NCI-H460 (cell line): ENCODE measurements at regions not wholly inside any gene's neighbourhood (a gene's known extent, or its start where the extent isn't known, plus 50 kb on each side); places are given as distances from the start of the nearest gene placed in this dataset.
"Not testable (repeated sequence)": the region's sequence is repeated elsewhere in the genome, so short reads cannot be mapped to it uniquely, and the experiment has no call there.

Experiments used
- DNase-seq: peaks from one replicate; pipeline ENCODE4 v3.0.0-alpha.2; 2016; ENCODE audit warnings: low read depth; ENCODE audit errors: extremely low read depth
- small RNA-seq, 2 experiments: library from RNA; depleted of rRNA; stranded (forward); fragments of <200 nt; gene quantifications; one replicate each; pipeline ENCODE3, GENCODE V24; 2014

GRCh38 chr1:147071142-147071541, 101.1 kb downstream of the PRKAB2 start:
- no peak for DNase-seq

- no peak for DNase-seq
These were observed 109.3 kb downstream of the PRKAB2 start for GRCh38 chr1:147062956-147063355.

GRCh38 chr1:147061880-147062279, 110.4 kb downstream of the PRKAB2 start:
- not testable (repeated sequence) for DNase-seq

- no peak for DNase-seq
These were observed 115.1 kb downstream of the NBPF12 start for GRCh38 chr1:147053269-147053668.

- no peak for DNase-seq
These were observed 114.6 kb downstream of the NBPF12 start for GRCh38 chr1:147052677-147053076.

- no peak for DNase-seq
These were observed 114.0 kb downstream of the NBPF12 start for GRCh38 chr1:147052143-147052542.

GRCh38 chr1:147051136-147051535, 113.0 kb downstream of the NBPF12 start:
- DNase-seq: no peak

GRCh38 chr1:147050654-147051053, 112.5 kb downstream of the NBPF12 start:
- DNase-seq: no peak

- DNase-seq: not testable (repeated sequence)
These were observed 108.8 kb downstream of the NBPF12 start for GRCh38 chr1:147046863-147047394.

- no peak for DNase-seq
These were observed 108.2 kb downstream of the NBPF12 start for GRCh38 chr1:147046189-147046862.

Small RNAs in the stretch of these regions (small RNA-seq; reads per million reads assigned to genes)
- gene RNU1-151P: 0 to 0.23 reads per million in 2 experiments
